ENCODE measurements at regions not wholly inside any gene's neighbourhood (a gene's known extent, or its start where the extent isn't known, plus 50 kb on each side); places are given as distances from the start of the nearest gene placed in this dataset.

DNA sequence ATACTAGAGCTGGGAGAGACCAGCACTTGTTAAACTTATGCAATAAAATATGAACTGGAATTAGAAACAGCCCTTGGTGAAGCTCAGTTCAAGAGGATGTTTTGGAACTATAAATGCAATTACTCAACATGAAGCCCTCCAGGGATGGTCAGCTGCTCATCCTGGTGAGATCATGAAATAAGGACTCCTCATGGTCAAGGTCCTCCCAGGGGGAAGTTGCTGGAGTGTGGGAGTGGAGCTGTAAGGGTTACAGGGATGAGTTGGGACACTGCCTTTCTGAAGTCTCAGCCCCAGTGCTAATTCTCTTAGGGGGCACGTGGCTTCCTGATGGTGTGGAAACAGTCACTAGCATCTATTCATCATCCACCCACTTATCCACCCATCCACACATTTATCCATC is 301.7 kb upstream of the SFSWAP start:
- TF ChIP-seq RAD21 (conservative IDR thresholded peaks at IDR 0.05) (no peak), POLR2AphosphoS5 (IDR thresholded peaks at IDR 0.05) (no peak), EP300 (conservative IDR thresholded peaks at IDR 0.05; ENCODE audit: poor library complexity, severe bottlenecking) (no peak)
- TF ChIP-seq, protein P1, sequence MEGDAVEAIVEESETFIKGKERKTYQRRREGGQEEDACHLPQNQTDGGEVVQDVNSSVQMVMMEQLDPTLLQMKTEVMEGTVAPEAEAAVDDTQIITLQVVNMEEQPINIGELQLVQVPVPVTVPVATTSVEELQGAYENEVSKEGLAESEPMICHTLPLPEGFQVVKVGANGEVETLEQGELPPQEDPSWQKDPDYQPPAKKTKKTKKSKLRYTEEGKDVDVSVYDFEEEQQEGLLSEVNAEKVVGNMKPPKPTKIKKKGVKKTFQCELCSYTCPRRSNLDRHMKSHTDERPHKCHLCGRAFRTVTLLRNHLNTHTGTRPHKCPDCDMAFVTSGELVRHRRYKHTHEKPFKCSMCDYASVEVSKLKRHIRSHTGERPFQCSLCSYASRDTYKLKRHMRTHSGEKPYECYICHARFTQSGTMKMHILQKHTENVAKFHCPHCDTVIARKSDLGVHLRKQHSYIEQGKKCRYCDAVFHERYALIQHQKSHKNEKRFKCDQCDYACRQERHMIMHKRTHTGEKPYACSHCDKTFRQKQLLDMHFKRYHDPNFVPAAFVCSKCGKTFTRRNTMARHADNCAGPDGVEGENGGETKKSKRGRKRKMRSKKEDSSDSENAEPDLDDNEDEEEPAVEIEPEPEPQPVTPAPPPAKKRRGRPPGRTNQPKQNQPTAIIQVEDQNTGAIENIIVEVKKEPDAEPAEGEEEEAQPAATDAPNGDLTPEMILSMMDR (IDR thresholded peaks at IDR 0.05; ENCODE audit: poor library complexity, severe bottlenecking), result no peak
- TF ChIP-seq, protein P2, sequence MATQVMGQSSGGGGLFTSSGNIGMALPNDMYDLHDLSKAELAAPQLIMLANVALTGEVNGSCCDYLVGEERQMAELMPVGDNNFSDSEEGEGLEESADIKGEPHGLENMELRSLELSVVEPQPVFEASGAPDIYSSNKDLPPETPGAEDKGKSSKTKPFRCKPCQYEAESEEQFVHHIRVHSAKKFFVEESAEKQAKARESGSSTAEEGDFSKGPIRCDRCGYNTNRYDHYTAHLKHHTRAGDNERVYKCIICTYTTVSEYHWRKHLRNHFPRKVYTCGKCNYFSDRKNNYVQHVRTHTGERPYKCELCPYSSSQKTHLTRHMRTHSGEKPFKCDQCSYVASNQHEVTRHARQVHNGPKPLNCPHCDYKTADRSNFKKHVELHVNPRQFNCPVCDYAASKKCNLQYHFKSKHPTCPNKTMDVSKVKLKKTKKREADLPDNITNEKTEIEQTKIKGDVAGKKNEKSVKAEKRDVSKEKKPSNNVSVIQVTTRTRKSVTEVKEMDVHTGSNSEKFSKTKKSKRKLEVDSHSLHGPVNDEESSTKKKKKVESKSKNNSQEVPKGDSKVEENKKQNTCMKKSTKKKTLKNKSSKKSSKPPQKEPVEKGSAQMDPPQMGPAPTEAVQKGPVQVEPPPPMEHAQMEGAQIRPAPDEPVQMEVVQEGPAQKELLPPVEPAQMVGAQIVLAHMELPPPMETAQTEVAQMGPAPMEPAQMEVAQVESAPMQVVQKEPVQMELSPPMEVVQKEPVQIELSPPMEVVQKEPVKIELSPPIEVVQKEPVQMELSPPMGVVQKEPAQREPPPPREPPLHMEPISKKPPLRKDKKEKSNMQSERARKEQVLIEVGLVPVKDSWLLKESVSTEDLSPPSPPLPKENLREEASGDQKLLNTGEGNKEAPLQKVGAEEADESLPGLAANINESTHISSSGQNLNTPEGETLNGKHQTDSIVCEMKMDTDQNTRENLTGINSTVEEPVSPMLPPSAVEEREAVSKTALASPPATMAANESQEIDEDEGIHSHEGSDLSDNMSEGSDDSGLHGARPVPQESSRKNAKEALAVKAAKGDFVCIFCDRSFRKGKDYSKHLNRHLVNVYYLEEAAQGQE (IDR thresholded peaks at IDR 0.05; ENCODE audit: borderline replicate concordance), result no peak

Data from neural cell (in vitro differentiated cells).